ENCODE measurements at regions not wholly inside any gene's neighbourhood (a gene's known extent, or its start where the extent isn't known, plus 50 kb on each side); places are given as distances from the start of the nearest gene placed in this dataset.

- TF ChIP-seq CTCF (conservative IDR thresholded peaks at IDR 0.05 in 1 of 2, IDR thresholded peaks at IDR 0.05 in 1 of 2; ENCODE audit: low read depth in 1 of 2, low read length in 2 of 2), result no peak
- no peak for TF ChIP-seq EZH2 (IDR thresholded peaks at IDR 0.05; ENCODE audit: low read length, missing control alignments)
These were observed 99.4 kb downstream of the AASDHPPT start for GRCh38 chr11:106176817-106177216.
